K562 (cell line): ENCODE measurements at regions not wholly inside any gene's neighbourhood (a gene's known extent, or its start where the extent isn't known, plus 50 kb on each side); places are given as distances from the start of the nearest gene placed in this dataset.

ENCODE experiments used
- ATAC-seq: fragments of 200-7000 bp; cut with Tn5 transposase; 3 replicates; pipeline ENCODE4 v1.9.1; 2020; ENCODE audit warnings: moderate library complexity
- BruUV-seq: library from RNA; stranded (reverse); fragments of 400-500 nt; replicated peaks from 2 replicates; lab custom pipeline; 2021; lab: Mats Ljungman, UMichigan
- CTCF ChIA-PET: fragments of 300-600 bp; formaldehyde crosslinking; extraction: SDS; loops from one replicate; lab custom pipeline; 2021; ENCODE audit warnings: low intra/inter-chr PET ratio; lab: Yijun Ruan, JAX
- POLR2A ChIA-PET: fragments of 300-600, 350-650 bp; sonication (Branson Sonifier 250); formaldehyde crosslinking; extraction: SDS; loops from one replicate; lab custom pipeline; 2021; ENCODE audit warnings: antibody characterized with exemption, inconsistent platforms; lab: Yijun Ruan, JAX
- DNase-seq, 4 experiments: peaks; one replicate each; pipeline versions ENCODE4 v3.0.0 to v3.0.0-alpha.2; 2011 to 2018; ENCODE audit warnings: low spot score in 3 of 4, mixed read lengths in 3 of 4; ENCODE audit errors: extremely low read depth in 1 of 4
- FAIRE-seq: peaks from 2 replicates; lab custom pipeline; 2011; peaks lifted over from hg19 to GRCh38; lab: Jason Lieb, UNC
- H2AFZ ChIP-seq: 2 replicates; pipeline ENCODE4 v1.6.0; 2011; ENCODE audit warnings: low read depth, low read length, control low read depth, inconsistent platforms
- H3K27ac ChIP-seq: fragments of 200-600 bp; 3 replicates; pipeline ENCODE4 v1.8.0; 2011; ENCODE audit warnings: low read depth, mild to moderate bottlenecking, control low read depth, inconsistent platforms, low read length, moderate library complexity, mixed read lengths; ENCODE audit errors: extremely low read depth
- H3K27me3 ChIP-seq, 2 experiments: fragments of 300-600 bp in 1 of 2; 2 replicates in 1 of 2; 3 replicates in 1 of 2; pipeline versions ENCODE4 v1.6.0 to v1.8.0; 2011; ENCODE audit warnings: inconsistent platforms in 2 of 2, low read length in 2 of 2, mild to moderate bottlenecking in 1 of 2, mixed read lengths in 1 of 2, moderate library complexity in 1 of 2; ENCODE audit not compliant: control insufficient read depth in 2 of 2, insufficient read depth in 2 of 2
- H3K36me3 ChIP-seq: fragments of 300-600 bp; 3 replicates; pipeline ENCODE4 v1.8.0; 2011; ENCODE audit warnings: mild to moderate bottlenecking, low read length, inconsistent platforms; ENCODE audit not compliant: control insufficient read depth, insufficient read depth
- H3K4me1 ChIP-seq, 2 experiments: fragments of 200-600 bp in 1 of 2; replicated peaks in 1 of 2; 2 replicates in 1 of 2; 3 replicates in 1 of 2; pipeline versions ENCODE4 v1.5.1 to v1.8.0; 2011; ENCODE audit warnings: inconsistent platforms in 2 of 2, low read length in 2 of 2, mild to moderate bottlenecking in 1 of 2, mixed read lengths in 1 of 2, moderate library complexity in 1 of 2; ENCODE audit not compliant: control insufficient read depth in 2 of 2, insufficient read depth in 2 of 2
- H3K4me2 ChIP-seq: 2 replicates; pipeline ENCODE4 v1.6.1; 2011; ENCODE audit warnings: low read length, control low read depth, inconsistent platforms, mixed read lengths; ENCODE audit not compliant: insufficient read depth
- H3K4me3 ChIP-seq: fragments of 200-600 bp; sonication (generic), shearing (Covaris generic); 2 replicates; pipeline ENCODE4 v1.5.1; 2016; ENCODE audit warnings: control low read depth, inconsistent platforms
- H3K79me2 ChIP-seq: fragments of 200-600 bp; 3 replicates; pipeline ENCODE4 v1.8.0; 2011; ENCODE audit warnings: low read length, inconsistent platforms; ENCODE audit not compliant: control insufficient read depth, insufficient read depth
- H3K9ac ChIP-seq, 2 experiments: 2 replicates each; pipeline versions ENCODE4 v1.6.0 to v1.6.1; 2011; ENCODE audit warnings: low read depth in 2 of 2, low read length in 2 of 2, control low read depth in 1 of 2, inconsistent platforms in 1 of 2, mild to moderate bottlenecking in 1 of 2, mixed read lengths in 1 of 2; ENCODE audit not compliant: insufficient read depth in 1 of 2
- H3K9me1 ChIP-seq: one replicate; pipeline ENCODE4 v1.6.0; 2011; ENCODE audit warnings: inconsistent platforms, mild to moderate bottlenecking, low read length, moderate library complexity; ENCODE audit not compliant: control insufficient read depth, insufficient read depth
- H3K9me3 ChIP-seq: replicated peaks from 2 replicates; pipeline ENCODE4 v1.5.1; 2011; ENCODE audit warnings: low read depth, low read length, inconsistent platforms; ENCODE audit not compliant: control insufficient read depth, insufficient read depth
- H4K20me1 ChIP-seq: replicated peaks from 2 replicates; pipeline ENCODE4 v1.6.1; 2011; ENCODE audit warnings: low read length, inconsistent platforms, mixed read lengths; ENCODE audit not compliant: control insufficient read depth, insufficient read depth
- CHAMP1 ChIP-seq: fragments of 450-650 bp; IDR thresholded peaks from 2 replicates; pipeline ENCODE4 v1.6.1; 2016; ENCODE audit warnings: mild to moderate bottlenecking
- E2F1 ChIP-seq: sonication (generic); formaldehyde crosslinking; IDR thresholded peaks from 2 replicates; pipeline ENCODE4 v1.8.1; 2023; ENCODE audit warnings: mild to moderate bottlenecking, missing genetic modification reagents, moderate library complexity
- MAFK ChIP-seq: IDR thresholded peaks from 2 replicates; pipeline ENCODE4 v1.6.1; 2011; ENCODE audit warnings: low read length, improper control_type of control experiment
- MBD1 ChIP-seq: fragments of 250-450 bp; sonication (Bioruptor Pico); IDR thresholded peaks from 2 replicates; pipeline ENCODE4 v1.8.0; 2022; ENCODE audit warnings: inconsistent platforms
- RREB1 ChIP-seq: fragments of 250-450 bp; sonication (Bioruptor Pico); IDR thresholded peaks from 2 replicates; pipeline ENCODE4 v1.4.0; 2020
- SLC30A9 ChIP-seq: fragments of 250-450 bp; sonication (Bioruptor Pico); IDR thresholded peaks from 2 replicates; pipeline ENCODE4 v1.8.0; 2022; ENCODE audit warnings: mild to moderate bottlenecking, moderate library complexity
- SRSF1 ChIP-seq: fragments of 200-400 bp; formaldehyde crosslinking; IDR thresholded peaks from 2 replicates; pipeline ENCODE4 v1.6.1; 2017; ENCODE audit warnings: mild to moderate bottlenecking, low read depth, low read length, moderate library complexity
- YY1 ChIP-seq, 3 experiments: IDR thresholded peaks; 2 replicates each; pipeline ENCODE4 v1.6.1; 2011; ENCODE audit warnings: low read length in 2 of 3, mild to moderate bottlenecking in 2 of 3, moderate library complexity in 2 of 3, borderline replicate concordance in 1 of 3, control low read depth in 1 of 3, low read depth in 1 of 3; ENCODE audit not compliant: insufficient read depth in 3 of 3, insufficient replicate concordance in 2 of 3, control insufficient read depth in 1 of 3, insufficient read length in 1 of 3; ENCODE audit errors: extremely low read depth in 1 of 3
- ZNF146 ChIP-seq: IDR thresholded peaks from one replicate; pipeline ENCODE4 v1.6.1; 2018; ENCODE audit warnings: missing compliant biosample characterization; ENCODE audit not compliant: unreplicated experiment
- WGBS: fragments of 100-300 bp; shearing (Covaris generic); methylation state at CpG from one replicate; pipeline ENCODE4 v1.1.6; 2016; ENCODE audit warnings: low coverage, mixed read lengths; ENCODE audit not compliant: insufficient coverage; ENCODE audit errors: missing lambda C conversion rate; 5-methylcytosine and 5-hydroxymethylcytosine counted together
- in situ Hi-C: fragments of 300-500 bp; cut with MboI; formaldehyde crosslinking; loops from 4 replicates; pipeline ENCODE4 v1.15.0; 2018; ENCODE audit warnings: inconsistent platforms, mixed read lengths
- intact Hi-C: fragments of 100-400 bp; cut with micrococcal nuclease; formaldehyde crosslinking; loops from 2 replicates; pipeline ENCODE4 v1.14.2; 2022

GRCh38 chr11:127875131-127875530 lies 712.2 kb downstream of the ETS1 start:
- Histone ChIP-seq H3K4me3 (no peak overlapping the region), H4K20me1 (no peaks in the 10 kb centered on the region), H3K9me3 (peaks cover 2% of the 10 kb centered on the region; the same call in 1 of the 2 replicates), H3K27me3 (no peaks in the 10 kb centered on the region), H3K79me2 (no peaks in the 10 kb centered on the region), H3K27ac (no peak overlapping the region), H3K9me1 (no peaks in the 10 kb centered on the region), H3K9ac (no peak overlapping the region), H3K4me1 (no peaks in the 10 kb centered on the region), H3K4me2 (no peak overlapping the region), H2AFZ (no peak overlapping the region), H3K36me3 (no peaks in the 10 kb centered on the region)
- no peak for DNase-seq
- CTCF ChIA-PET, result no interaction called here
- WGBS, result 0% methylated on average over 2 of the region's 2 CpGs
- ATAC-seq, result no peak
- BruUV-seq, result no TSS peak
- in situ Hi-C loops, result no loop called here
- FAIRE-seq, result no peak
- TF ChIP-seq CHAMP1, result no peak
- no peak for TF ChIP-seq ZNF146 (CRISPR knock-in tag)
- no peak for TF ChIP-seq E2F1 (CRISPR knock-in tag)
- TF ChIP-seq RREB1 (CRISPR knock-in tag), result no peak
- no peak for TF ChIP-seq MBD1 (CRISPR knock-in tag)
- TF ChIP-seq MAFK, result no peak
- no peak for TF ChIP-seq SLC30A9 (CRISPR knock-in tag)
- TF ChIP-seq SRSF1, result no peak
- no peak for TF ChIP-seq YY1 (IDR thresholded peaks at IDR 0.05; ENCODE audit: borderline replicate concordance in 1 of 3, control insufficient read depth in 1 of 3, extremely low read depth in 1 of 3, insufficient read depth in 3 of 3, insufficient read length in 1 of 3, insufficient replicate concordance in 2 of 3, low read depth in 1 of 3, low read length in 2 of 3)
- intact Hi-C loops, result no loop called here
- POLR2A ChIA-PET, result no interaction called here
